GM18858 (cell line): ENCODE measurements at regions not wholly inside any gene's neighbourhood (a gene's known extent, or its start where the extent isn't known, plus 50 kb on each side); places are given as distances from the start of the nearest gene placed in this dataset.
"Not testable (repeated sequence)": the region's sequence is repeated elsewhere in the genome, so short reads cannot be mapped to it uniquely, and the experiment has no call there.

Experiments
- ATAC-seq: cut with Tn5 transposase; IDR thresholded peaks from one replicate; pipeline ENCODE4 v1.9.1; 2021; ENCODE audit not compliant: unreplicated experiment

- not testable (repeated sequence) for ATAC-seq
These were observed 2730.6 kb downstream of the RPIA start for GRCh38 chr2:91422102-91422501.

- not testable (repeated sequence) for ATAC-seq
These were observed 2735.7 kb downstream of the RPIA start for GRCh38 chr2:91427148-91427547.

- not testable (repeated sequence) for ATAC-seq
These were observed 2750.4 kb downstream of the RPIA start for GRCh38 chr2:91441932-91442245.

GRCh38 chr2:91442246-91442905 lies 2750.9 kb downstream of the RPIA start:
- ATAC-seq = no peak

- ATAC-seq = not testable (repeated sequence)
These were observed 2751.6 kb downstream of the RPIA start for GRCh38 chr2:91442906-91443729.

GRCh38 chr2:91443730-91444115 lies 2752.2 kb downstream of the RPIA start:
- not testable (repeated sequence) for ATAC-seq

- ATAC-seq = not testable (repeated sequence)
These were observed 2754.2 kb downstream of the RPIA start for GRCh38 chr2:91445705-91446104.

- ATAC-seq = not testable (repeated sequence)
These were observed 2755.0 kb downstream of the RPIA start for GRCh38 chr2:91446489-91446888.

GRCh38 chr2:91446915-91447314 lies 2755.4 kb downstream of the RPIA start:
- ATAC-seq = not testable (repeated sequence)

- not testable (repeated sequence) for ATAC-seq
These were observed 2756.0 kb downstream of the RPIA start for GRCh38 chr2:91447508-91447907.

GRCh38 chr2:91462292-91462691 lies 2770.8 kb downstream of the RPIA start:
- not testable (repeated sequence) for ATAC-seq

GRCh38 chr2:91463007-91463406 lies 2771.5 kb downstream of the RPIA start:
- ATAC-seq = not testable (repeated sequence)

GRCh38 chr2:91466780-91467363 lies 2775.4 kb downstream of the RPIA start:
- ATAC-seq = not testable (repeated sequence)

- not testable (repeated sequence) for ATAC-seq
These were observed 2784.9 kb downstream of the RPIA start for GRCh38 chr2:91476244-91476935.

- not testable (repeated sequence) for ATAC-seq
These were observed 2785.4 kb downstream of the RPIA start for GRCh38 chr2:91476936-91477246.

- not testable (repeated sequence) for ATAC-seq
These were observed 2785.8 kb downstream of the RPIA start for GRCh38 chr2:91477291-91477690.

- ATAC-seq = no peak
These were observed 2786.5 kb downstream of the RPIA start for GRCh38 chr2:91477731-91478672.

- ATAC-seq = not testable (repeated sequence)
These were observed 2787.6 kb downstream of the RPIA start for GRCh38 chr2:91478851-91479718.

GRCh38 chr2:91485226-91485625 lies 2793.8 kb downstream of the RPIA start:
- not testable (repeated sequence) for ATAC-seq
